Fibroblast of lung (primary cell): ENCODE measurements at regions not wholly inside any gene's neighbourhood (a gene's known extent, or its start where the extent isn't known, plus 50 kb on each side); places are given as distances from the start of the nearest gene placed in this dataset.

Experiments used
- DNase-seq, 2 donors: peaks; one replicate each; pipeline versions ENCODE4 v3.0.0 to v3.0.0-alpha.2; 2010; ENCODE audit warnings: low read depth in 2 of 2
- H2AFZ ChIP-seq: 2 replicates; pipeline ENCODE4 v1.5.1; 2012; ENCODE audit warnings: low read length, control low read depth, inconsistent platforms
- H3K27ac ChIP-seq: 2 replicates; pipeline ENCODE4 v1.5.1; 2011; ENCODE audit warnings: low read length, control low read depth; ENCODE audit not compliant: insufficient read depth
- H3K27me3 ChIP-seq: 2 replicates; pipeline ENCODE4 v1.5.1; 2011; ENCODE audit warnings: mild to moderate bottlenecking, low read length; ENCODE audit not compliant: control insufficient read depth, insufficient read depth
- H3K36me3 ChIP-seq: 2 replicates; pipeline ENCODE4 v1.5.1; 2011; ENCODE audit warnings: low read length; ENCODE audit not compliant: control insufficient read depth, insufficient read depth
- H3K4me1 ChIP-seq: 2 replicates; pipeline ENCODE4 v1.5.1; 2011; ENCODE audit warnings: low read length; ENCODE audit not compliant: control insufficient read depth, insufficient read depth; ENCODE audit errors: extremely low read depth
- H3K4me2 ChIP-seq: 2 replicates; pipeline ENCODE4 v1.5.1; 2011; ENCODE audit warnings: low read length, control low read depth; ENCODE audit not compliant: insufficient read depth; ENCODE audit errors: extremely low read depth
- H3K4me3 ChIP-seq, 4 experiments: fragments of 200-600 bp in 1 of 4; sonication (generic) in 1 of 4; replicated peaks in 1 of 4; 2 replicates each; pipeline ENCODE4 v1.5.1; 2011 to 2016; ENCODE audit warnings: low read length in 4 of 4, low read depth in 3 of 4, mild to moderate bottlenecking in 3 of 4, control low read depth in 2 of 4, inconsistent platforms in 1 of 4, mixed read lengths in 1 of 4; ENCODE audit not compliant: insufficient read depth in 1 of 4; ENCODE audit errors: control extremely low read depth in 1 of 4
- H3K79me2 ChIP-seq: 2 replicates; pipeline ENCODE4 v1.5.1; 2012; ENCODE audit warnings: mild to moderate bottlenecking, low read length, inconsistent platforms; ENCODE audit not compliant: control insufficient read depth, insufficient read depth
- H3K9ac ChIP-seq: 2 replicates; pipeline ENCODE4 v1.5.1; 2011; ENCODE audit warnings: mild to moderate bottlenecking, low read length, control low read depth; ENCODE audit not compliant: insufficient read depth
- H3K9me3 ChIP-seq: 2 replicates; pipeline ENCODE4 v1.5.1; 2012; ENCODE audit warnings: low read depth, low read length; ENCODE audit not compliant: control insufficient read depth, insufficient read depth
- H4K20me1 ChIP-seq: 2 replicates; pipeline ENCODE4 v1.5.1; 2011; ENCODE audit warnings: low read length; ENCODE audit not compliant: control insufficient read depth, insufficient read depth; ENCODE audit errors: extremely low read depth
- EZH2 ChIP-seq: IDR thresholded peaks from 2 replicates; pipeline ENCODE4 v1.5.1; 2012; ENCODE audit warnings: low read length, control low read depth, mild to moderate bottlenecking; ENCODE audit errors: missing control alignments
- TF ChIP-seq, protein P1 (sequence below), 2 donors: IDR thresholded peaks in 1 of 2; conservative IDR thresholded peaks in 1 of 2; 1 replicate in 1 of 2; 2 replicates in 1 of 2; pipeline ENCODE4 v1.5.1; 2011 to 2012; ENCODE audit warnings: low read length in 2 of 2, control low read depth in 1 of 2, inconsistent platforms in 1 of 2, low read depth in 1 of 2, mild to moderate bottlenecking in 1 of 2

- TF ChIP-seq, protein P1, sequence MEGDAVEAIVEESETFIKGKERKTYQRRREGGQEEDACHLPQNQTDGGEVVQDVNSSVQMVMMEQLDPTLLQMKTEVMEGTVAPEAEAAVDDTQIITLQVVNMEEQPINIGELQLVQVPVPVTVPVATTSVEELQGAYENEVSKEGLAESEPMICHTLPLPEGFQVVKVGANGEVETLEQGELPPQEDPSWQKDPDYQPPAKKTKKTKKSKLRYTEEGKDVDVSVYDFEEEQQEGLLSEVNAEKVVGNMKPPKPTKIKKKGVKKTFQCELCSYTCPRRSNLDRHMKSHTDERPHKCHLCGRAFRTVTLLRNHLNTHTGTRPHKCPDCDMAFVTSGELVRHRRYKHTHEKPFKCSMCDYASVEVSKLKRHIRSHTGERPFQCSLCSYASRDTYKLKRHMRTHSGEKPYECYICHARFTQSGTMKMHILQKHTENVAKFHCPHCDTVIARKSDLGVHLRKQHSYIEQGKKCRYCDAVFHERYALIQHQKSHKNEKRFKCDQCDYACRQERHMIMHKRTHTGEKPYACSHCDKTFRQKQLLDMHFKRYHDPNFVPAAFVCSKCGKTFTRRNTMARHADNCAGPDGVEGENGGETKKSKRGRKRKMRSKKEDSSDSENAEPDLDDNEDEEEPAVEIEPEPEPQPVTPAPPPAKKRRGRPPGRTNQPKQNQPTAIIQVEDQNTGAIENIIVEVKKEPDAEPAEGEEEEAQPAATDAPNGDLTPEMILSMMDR (conservative IDR thresholded peaks at IDR 0.05 in 1 of 2, IDR thresholded peaks at IDR 0.05 in 1 of 2; ENCODE audit: low read depth in 1 of 2, low read length in 2 of 2), result no peak
- no peak for TF ChIP-seq EZH2
- no peaks in the 10 kb centered on the region for H3K36me3 ChIP-seq
- H3K4me2 ChIP-seq, result no peak overlapping the region
- H3K79me2 ChIP-seq, result no peaks in the 10 kb centered on the region
- no peak overlapping the region for H2AFZ ChIP-seq
- DNase-seq, result no peak
- H4K20me1 ChIP-seq, result no peaks in the 10 kb centered on the region
- H3K4me3 ChIP-seq, result no peak overlapping the region
- no peak overlapping the region for H3K27ac ChIP-seq
- H3K27me3 ChIP-seq, result no peaks in the 10 kb centered on the region
- no peaks in the 10 kb centered on the region for H3K9me3 ChIP-seq
- peaks cover 3% of the 10 kb centered on the region for H3K4me1 ChIP-seq
- H3K9ac ChIP-seq, result no peak overlapping the region
Observed at GRCh38 chr6:140321891-140322290, 947.4 kb upstream of the CITED2 start.

GRCh38 chr6:140320081-140321080 is 945.9 kb upstream of the CITED2 start:
- H3K27ac ChIP-seq, result no peak overlapping the region
- H3K79me2 ChIP-seq, result no peaks in the 10 kb centered on the region
- no peak overlapping the region for H3K4me3 ChIP-seq
- H4K20me1 ChIP-seq, result no peaks in the 10 kb centered on the region
- peak overlapping the region; percentile 20 for H3K4me2 ChIP-seq
- peaks cover 3% of the 10 kb centered on the region for H3K4me1 ChIP-seq
- H3K27me3 ChIP-seq, result no peaks in the 10 kb centered on the region
- peak; percentile 14 to 27 for DNase-seq
- no peak overlapping the region for H3K9ac ChIP-seq
- H2AFZ ChIP-seq, result peak overlapping the region; percentile 26
- no peak for TF ChIP-seq EZH2
- TF ChIP-seq, protein P1 (conservative IDR thresholded peaks at IDR 0.05 in 1 of 2, IDR thresholded peaks at IDR 0.05 in 1 of 2; ENCODE audit: low read depth in 1 of 2, low read length in 2 of 2), result no peak
- no peaks in the 10 kb centered on the region for H3K9me3 ChIP-seq
- H3K36me3 ChIP-seq, result no peaks in the 10 kb centered on the region

- Histone ChIP-seq H3K27ac (peak overlapping the region; percentile 9), H3K4me3 (peak overlapping the region in 2 of 4 experiments; percentile 24 to 44), H3K9ac (no peak overlapping the region), H3K9me3 (no peaks in the 10 kb centered on the region), H3K4me1 (peaks cover 3% of the 10 kb centered on the region), H3K36me3 (no peaks in the 10 kb centered on the region), H3K79me2 (no peaks in the 10 kb centered on the region), H3K4me2 (peak overlapping the region; percentile 80), H4K20me1 (no peaks in the 10 kb centered on the region), H2AFZ (peak overlapping the region; percentile 25), H3K27me3 (no peaks in the 10 kb centered on the region)
- peak; percentile 57 to 76 for DNase-seq
- TF ChIP-seq EZH2, result no peak
- TF ChIP-seq, protein P1 (conservative IDR thresholded peaks at IDR 0.05 in 1 of 2, IDR thresholded peaks at IDR 0.05 in 1 of 2; ENCODE audit: low read depth in 1 of 2, low read length in 2 of 2), result no peak
Observed at GRCh38 chr6:140319209-140319608, 944.8 kb upstream of the CITED2 start.
